Stomach smooth muscle (tissue), 2 donors: ENCODE measurements at regions not wholly inside any gene's neighbourhood (a gene's known extent, or its start where the extent isn't known, plus 50 kb on each side); places are given as distances from the start of the nearest gene placed in this dataset.

Source experiments
- H3K27ac ChIP-seq: one replicate; pipeline ENCODE4 v1.7.0; 2013; ENCODE audit warnings: mild to moderate bottlenecking, low read length, inconsistent platforms
- H3K27me3 ChIP-seq, 2 donors: one replicate each; pipeline ENCODE4 v1.7.0; 2013; ENCODE audit warnings: low read length in 2 of 2; ENCODE audit not compliant: insufficient read depth in 2 of 2, control insufficient read depth in 1 of 2
- H3K36me3 ChIP-seq, 2 donors: one replicate each; pipeline ENCODE4 v1.7.0; 2013; ENCODE audit warnings: low read length in 2 of 2; ENCODE audit not compliant: control insufficient read depth in 2 of 2, insufficient read depth in 2 of 2
- H3K4me1 ChIP-seq: one replicate; pipeline ENCODE4 v1.7.0; 2013; ENCODE audit warnings: low read length; ENCODE audit not compliant: control insufficient read depth, insufficient read depth
- H3K4me3 ChIP-seq, 2 donors: one replicate each; pipeline ENCODE4 v1.7.0; 2013; ENCODE audit warnings: low read length in 2 of 2
- H3K9ac ChIP-seq, 2 donors: one replicate each; pipeline ENCODE4 v1.7.0; 2013; ENCODE audit warnings: low read length in 2 of 2, mild to moderate bottlenecking in 1 of 2
- H3K9me3 ChIP-seq, 2 donors: one replicate each; pipeline ENCODE4 v1.7.0; 2013; ENCODE audit warnings: low read length in 2 of 2; ENCODE audit not compliant: control insufficient read depth in 2 of 2
- donor health status: healthy.
- donor health status: Pancreatic carcinoma.

DNA sequence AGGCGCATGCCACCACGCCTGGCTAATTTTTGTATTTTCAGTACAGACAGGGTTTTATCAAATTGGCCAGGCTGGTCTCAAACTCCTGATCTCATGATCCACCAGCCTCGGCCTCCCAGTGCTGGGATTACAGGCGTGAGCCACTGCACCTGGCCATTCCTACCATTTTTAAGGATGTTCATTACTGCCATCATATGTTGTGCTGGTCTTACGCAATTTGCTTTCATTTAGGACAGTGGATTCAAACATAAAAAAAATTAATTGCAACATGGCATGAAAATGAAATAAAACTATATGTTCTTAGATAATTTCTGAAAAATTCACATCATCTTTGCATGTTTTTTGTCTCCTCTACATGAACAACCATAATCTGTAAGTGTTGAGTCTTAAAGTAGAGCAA lies 527.7 kb downstream of the LTN1 start:
- no peak overlapping the region for H3K9ac ChIP-seq
- no peaks in the 10 kb centered on the region for H3K4me1 ChIP-seq
- H3K9me3 ChIP-seq: no peaks in the 10 kb centered on the region
- no peak overlapping the region for H3K4me3 ChIP-seq
- no peaks in the 10 kb centered on the region for H3K36me3 ChIP-seq
- H3K27me3 ChIP-seq: no peaks in the 10 kb centered on the region
- H3K27ac ChIP-seq: no peak overlapping the region

DNA sequence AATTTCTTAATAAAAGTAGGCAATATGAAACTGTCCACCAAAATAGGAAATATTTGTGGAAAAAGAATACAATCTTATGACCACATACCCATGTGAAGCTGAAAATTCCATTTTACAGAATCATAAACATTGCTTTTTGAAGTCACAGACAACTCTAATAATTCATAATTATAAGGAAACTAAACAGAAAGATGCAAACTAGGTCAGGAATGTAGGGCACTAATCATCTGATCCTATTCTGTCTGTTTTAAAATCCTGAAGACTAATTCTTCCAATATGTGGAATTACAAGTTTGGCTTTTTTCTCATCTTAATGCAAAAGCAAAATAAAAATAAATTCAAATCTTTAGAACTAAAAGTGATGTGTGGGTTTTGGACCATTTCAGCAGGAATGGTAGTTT lies 528.6 kb downstream of the LTN1 start:
- H3K27me3 ChIP-seq: no peaks in the 10 kb centered on the region
- no peak overlapping the region for H3K27ac ChIP-seq
- no peaks in the 10 kb centered on the region for H3K36me3 ChIP-seq
- H3K9ac ChIP-seq: no peak overlapping the region
- H3K9me3 ChIP-seq: no peaks in the 10 kb centered on the region
- H3K4me1 ChIP-seq: no peaks in the 10 kb centered on the region
- no peak overlapping the region for H3K4me3 ChIP-seq

DNA sequence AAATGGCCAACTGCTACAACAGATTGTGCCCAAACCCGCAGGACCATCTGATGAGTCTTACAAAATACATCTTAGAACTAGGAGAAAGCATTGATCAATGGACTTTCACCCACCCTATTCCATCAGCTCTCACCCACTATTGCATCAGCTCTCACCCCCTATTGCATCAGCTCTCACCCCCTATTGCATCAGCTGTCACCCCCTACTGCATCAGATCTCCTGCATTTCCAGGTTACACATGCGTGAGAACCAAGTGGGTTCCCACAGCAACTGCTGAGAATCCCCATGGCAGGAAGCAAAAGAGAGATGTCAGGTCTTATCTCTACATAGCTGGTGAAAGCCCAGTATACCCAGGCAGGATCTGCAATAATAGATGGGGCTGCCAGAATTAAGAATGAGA lies 533.5 kb downstream of the LTN1 start:
- no peak overlapping the region for H3K9ac ChIP-seq
- no peaks in the 10 kb centered on the region for H3K9me3 ChIP-seq
- no peak overlapping the region for H3K27ac ChIP-seq
- no peaks in the 10 kb centered on the region for H3K36me3 ChIP-seq
- H3K27me3 ChIP-seq: no peaks in the 10 kb centered on the region
- H3K4me1 ChIP-seq: no peaks in the 10 kb centered on the region
- no peak overlapping the region for H3K4me3 ChIP-seq

DNA sequence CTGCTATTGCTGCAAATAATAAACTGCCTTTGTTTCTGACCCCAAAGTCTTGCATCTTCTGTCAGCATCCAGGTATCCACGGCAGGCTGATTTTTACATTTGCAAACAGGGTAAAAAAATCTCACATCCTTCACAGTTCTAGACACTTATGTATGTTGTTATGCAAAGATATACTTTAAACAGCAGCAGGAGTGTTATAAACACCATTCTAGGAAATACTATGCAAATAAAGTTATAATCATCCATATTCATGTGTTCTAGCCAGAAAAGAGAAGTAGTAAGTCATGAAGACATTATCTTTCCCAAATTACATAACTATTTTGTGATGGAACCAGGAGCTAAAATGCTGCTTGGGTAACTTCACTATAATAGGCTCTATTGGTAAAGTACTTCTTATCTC lies 534.2 kb downstream of the LTN1 start:
- Histone ChIP-seq H3K36me3 (no peaks in the 10 kb centered on the region), H3K9me3 (no peaks in the 10 kb centered on the region), H3K4me1 (no peaks in the 10 kb centered on the region), H3K9ac (no peak overlapping the region), H3K27ac (no peak overlapping the region), H3K4me3 (no peak overlapping the region), H3K27me3 (no peaks in the 10 kb centered on the region)

DNA sequence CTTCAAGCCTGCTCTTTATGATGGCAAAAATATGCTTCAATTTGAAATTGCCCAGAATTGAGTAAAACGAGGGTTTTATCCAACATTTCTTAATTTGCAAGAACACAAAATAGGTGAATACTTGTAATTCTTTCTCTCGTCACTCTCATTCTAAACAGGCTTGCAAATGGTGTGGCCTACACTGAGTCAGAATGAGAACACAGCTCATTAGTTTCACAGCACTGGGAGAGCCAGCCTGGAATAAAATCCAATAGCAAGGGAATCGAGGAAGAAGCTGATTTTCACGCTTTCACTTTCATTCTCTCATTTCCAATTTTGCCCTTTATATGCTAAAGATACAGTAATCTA lies 537.5 kb downstream of the LTN1 start:
- no peaks in the 10 kb centered on the region for H3K36me3 ChIP-seq
- no peak overlapping the region for H3K9ac ChIP-seq
- no peaks in the 10 kb centered on the region for H3K4me1 ChIP-seq
- no peaks in the 10 kb centered on the region for H3K9me3 ChIP-seq
- no peak overlapping the region for H3K4me3 ChIP-seq
- no peak overlapping the region for H3K27ac ChIP-seq
- no peaks in the 10 kb centered on the region for H3K27me3 ChIP-seq

DNA sequence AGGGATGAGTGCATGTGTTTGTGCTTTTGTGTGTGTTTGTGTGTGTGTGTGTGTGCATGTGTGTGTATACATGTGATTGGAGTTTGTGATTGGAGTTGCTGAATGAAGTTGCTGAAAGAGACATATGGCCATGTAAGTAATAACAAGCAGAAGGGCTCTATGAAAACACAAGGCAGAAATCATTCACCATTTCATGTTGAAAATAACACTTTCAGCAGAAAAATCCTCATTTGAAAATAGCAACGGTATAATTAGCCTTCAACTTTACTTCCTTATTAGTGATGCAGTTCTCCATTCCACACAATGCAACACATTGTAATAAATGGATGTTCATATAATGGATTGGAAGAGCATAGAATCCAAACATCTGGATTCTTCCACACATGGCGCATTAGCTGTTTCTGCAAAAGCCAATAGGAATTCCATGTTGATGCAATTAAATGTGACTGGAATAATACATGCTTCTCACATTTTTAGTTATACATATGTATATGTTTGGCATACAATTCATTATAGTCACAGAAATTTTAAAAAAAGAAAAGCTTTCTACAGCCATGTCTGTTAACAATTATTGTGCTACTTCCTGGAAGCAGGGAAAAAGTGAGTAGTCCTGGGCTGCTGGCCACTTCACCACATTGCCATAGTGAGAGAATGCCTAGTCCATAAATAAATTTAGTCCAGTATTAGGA lies 538.0 kb downstream of the LTN1 start:
- Histone ChIP-seq H3K36me3 (no peaks in the 10 kb centered on the region), H3K4me3 (no peak overlapping the region), H3K27ac (no peak overlapping the region), H3K9ac (no peak overlapping the region), H3K27me3 (no peaks in the 10 kb centered on the region), H3K9me3 (no peaks in the 10 kb centered on the region), H3K4me1 (no peaks in the 10 kb centered on the region)

DNA sequence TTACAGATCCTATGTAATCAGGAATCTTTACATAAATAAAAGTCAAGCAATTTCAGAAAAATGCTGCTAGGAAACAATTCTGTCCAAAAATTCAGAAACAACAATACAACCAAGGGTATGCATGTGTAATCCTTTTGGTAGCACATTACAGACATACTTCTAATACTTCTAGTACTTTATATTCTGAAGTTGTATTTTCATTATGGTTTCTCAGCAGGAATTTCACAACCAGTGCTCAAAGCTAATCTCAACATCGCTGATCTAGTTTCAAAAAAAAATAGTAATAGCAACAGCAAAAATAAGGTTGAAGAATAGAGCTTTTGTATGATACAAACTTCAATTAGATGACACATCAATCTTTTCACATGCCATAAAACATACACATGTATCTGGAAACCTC lies 545.2 kb downstream of the LTN1 start:
- H3K27me3 ChIP-seq: no peaks in the 10 kb centered on the region
- no peaks in the 10 kb centered on the region for H3K4me1 ChIP-seq
- H3K9me3 ChIP-seq: no peaks in the 10 kb centered on the region
- H3K9ac ChIP-seq: no peak overlapping the region
- no peak overlapping the region for H3K4me3 ChIP-seq
- H3K27ac ChIP-seq: no peak overlapping the region
- H3K36me3 ChIP-seq: no peaks in the 10 kb centered on the region

DNA sequence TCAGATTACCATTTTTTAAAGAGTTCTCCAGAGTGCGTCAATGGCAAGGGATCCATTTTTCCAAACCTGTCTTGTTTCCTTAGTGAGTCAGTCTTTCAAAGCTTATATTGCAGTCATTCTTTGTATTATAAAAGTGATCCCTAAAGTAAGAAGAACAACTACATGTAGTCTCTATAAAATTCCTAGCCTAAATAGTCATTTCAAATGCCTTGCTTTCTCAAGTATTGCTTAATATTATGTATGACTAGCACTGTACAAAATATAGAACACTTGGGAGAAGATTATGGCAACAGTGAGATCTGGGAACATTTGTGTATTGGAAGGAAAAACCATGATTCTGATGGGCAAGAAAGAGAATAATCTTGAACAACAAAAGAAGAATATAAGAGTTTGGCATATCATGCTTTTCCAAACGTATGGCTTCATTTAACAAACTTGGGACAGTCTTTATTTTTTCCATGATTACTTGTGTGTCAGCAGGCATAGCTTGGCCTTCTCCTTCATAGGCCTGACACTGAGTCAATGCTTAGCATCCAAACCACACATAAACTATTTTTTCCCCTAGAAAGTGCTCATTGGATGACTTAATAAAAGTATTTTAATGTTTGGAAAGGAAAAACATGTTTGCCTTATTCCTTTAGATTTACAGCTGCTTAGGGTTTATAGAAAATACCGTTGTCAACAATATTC lies 547.4 kb downstream of the LTN1 start:
- no peaks in the 10 kb centered on the region for H3K27me3 ChIP-seq
- no peak overlapping the region for H3K27ac ChIP-seq
- H3K36me3 ChIP-seq: no peaks in the 10 kb centered on the region
- no peaks in the 10 kb centered on the region for H3K9me3 ChIP-seq
- no peak overlapping the region for H3K4me3 ChIP-seq
- H3K4me1 ChIP-seq: no peaks in the 10 kb centered on the region
- H3K9ac ChIP-seq: no peak overlapping the region

DNA sequence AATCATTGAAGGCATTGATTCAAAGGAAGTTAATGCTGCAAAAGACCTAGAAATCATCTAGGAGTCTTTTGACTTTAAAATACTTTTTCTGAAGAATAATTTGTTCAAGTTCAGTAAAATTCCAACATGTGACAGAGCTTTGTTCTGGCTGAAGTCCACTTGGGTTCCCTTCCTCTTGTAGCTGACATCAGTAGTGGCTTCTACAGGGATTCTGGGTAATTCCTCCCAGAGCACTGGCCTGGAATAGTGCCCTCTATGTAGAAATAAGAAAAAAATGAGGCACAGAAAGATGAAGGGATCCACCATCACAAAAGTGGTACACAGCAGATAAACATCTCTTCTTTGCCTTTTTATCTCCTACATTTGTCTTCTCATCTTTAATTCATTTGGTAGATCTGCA lies 548.1 kb downstream of the LTN1 start:
- Histone ChIP-seq H3K4me3 (no peak overlapping the region), H3K4me1 (no peaks in the 10 kb centered on the region), H3K9ac (no peak overlapping the region), H3K36me3 (no peaks in the 10 kb centered on the region), H3K9me3 (no peaks in the 10 kb centered on the region), H3K27ac (no peak overlapping the region), H3K27me3 (no peaks in the 10 kb centered on the region)

DNA sequence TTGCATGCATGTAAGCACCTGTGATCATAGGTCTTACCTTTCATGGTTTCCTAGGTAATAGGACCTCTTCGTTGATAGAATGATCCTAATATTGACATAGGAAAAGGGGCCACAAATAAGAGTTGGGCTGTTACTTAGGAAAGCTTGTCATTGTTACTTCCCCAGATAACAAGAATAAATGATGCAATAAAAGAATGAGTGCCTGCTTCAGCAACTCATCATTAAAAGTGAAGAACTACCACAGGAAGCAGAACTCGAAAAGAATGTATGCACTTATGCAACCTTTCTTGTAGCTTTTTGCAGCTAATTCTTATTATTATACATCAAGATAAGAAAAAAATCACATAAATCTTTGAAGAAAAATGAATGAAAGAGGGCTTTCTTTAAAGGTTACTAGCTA lies 548.6 kb downstream of the LTN1 start:
- Histone ChIP-seq H3K4me1 (no peaks in the 10 kb centered on the region), H3K9ac (no peak overlapping the region), H3K27me3 (no peaks in the 10 kb centered on the region), H3K4me3 (no peak overlapping the region), H3K9me3 (no peaks in the 10 kb centered on the region), H3K27ac (no peak overlapping the region), H3K36me3 (no peaks in the 10 kb centered on the region)

DNA sequence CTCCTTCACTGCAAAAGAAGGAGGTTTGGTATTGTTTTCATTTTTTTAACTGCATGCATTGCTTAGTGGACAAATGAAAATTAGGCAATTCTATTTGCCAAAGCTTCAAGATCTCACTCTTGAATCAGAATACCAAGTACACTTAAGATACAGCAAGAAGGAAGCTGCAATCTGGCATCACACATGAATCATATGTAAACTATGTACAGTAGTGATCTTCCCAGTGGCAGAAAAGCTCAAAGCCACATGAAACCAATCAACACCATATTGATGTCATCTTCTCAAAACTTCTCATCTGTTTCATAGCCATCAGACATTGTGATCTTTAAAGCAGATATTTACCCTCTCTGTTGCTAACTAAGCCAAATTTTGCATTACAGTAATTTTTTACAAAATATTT lies 550.1 kb downstream of the LTN1 start:
- H3K27ac ChIP-seq: no peak overlapping the region
- H3K4me3 ChIP-seq: no peak overlapping the region
- H3K36me3 ChIP-seq: no peaks in the 10 kb centered on the region
- H3K27me3 ChIP-seq: no peaks in the 10 kb centered on the region
- H3K4me1 ChIP-seq: no peaks in the 10 kb centered on the region
- H3K9me3 ChIP-seq: no peaks in the 10 kb centered on the region
- no peak overlapping the region for H3K9ac ChIP-seq
